Tibial nerve (tissue), 4 donors: ENCODE measurements at regions not wholly inside any gene's neighbourhood (a gene's known extent, or its start where the extent isn't known, plus 50 kb on each side); places are given as distances from the start of the nearest gene placed in this dataset.

Source experiments
- DNase-seq, 2 donors: peaks; one replicate each; pipeline ENCODE4 v3.0.0-alpha.2; 2019; ENCODE audit warnings: low spot score in 2 of 2
- H3K27ac ChIP-seq, 4 donors: fragments of 200-600 bp; sonication (generic) in 3 of 4; one replicate each; pipeline ENCODE4 v1.5.1; 2017 to 2019; ENCODE audit warnings: mild to moderate bottlenecking in 1 of 4
- H3K27me3 ChIP-seq, 2 donors: fragments of 200-600 bp; sonication (generic) in 1 of 2; one replicate each; pipeline versions ENCODE4 v1.5.1 to v1.6.0; 2017 to 2019
- H3K36me3 ChIP-seq, 3 donors: fragments of 200-600 bp; sonication (generic); one replicate each; pipeline ENCODE4 v1.5.1; 2018 to 2019
- H3K4me1 ChIP-seq, 4 donors: fragments of 200-600 bp; sonication (generic) in 3 of 4; one replicate each; pipeline ENCODE4 v1.5.1; 2017 to 2019
- H3K4me3 ChIP-seq, 4 donors: fragments of 200-600 bp; sonication (generic) in 3 of 4; one replicate each; pipeline ENCODE4 v1.5.1; 2017 to 2019; ENCODE audit warnings: mild to moderate bottlenecking in 1 of 4, moderate library complexity in 1 of 4
- H3K9me3 ChIP-seq, 4 donors: fragments of 200-600 bp; sonication (generic) in 3 of 4; one replicate each; pipeline ENCODE4 v1.5.1; 2017 to 2019
- CTCF ChIP-seq, 5 experiments: fragments of 200-600 bp in 3 of 5; fragments of 450-650 bp in 2 of 5; sonication (generic) in 3 of 5; IDR thresholded peaks; one replicate each; pipeline ENCODE4 v1.5.1; 2016 to 2019; ENCODE audit warnings: antibody characterized with exemption in 5 of 5, mild to moderate bottlenecking in 3 of 5, moderate library complexity in 2 of 5
- EP300 ChIP-seq, 2 donors: sonication (generic); formaldehyde crosslinking; IDR thresholded peaks; one replicate each; pipeline ENCODE4 v1.6.1; 2017; ENCODE audit warnings: antibody characterized with exemption in 2 of 2, mild to moderate bottlenecking in 1 of 2
- POLR2A ChIP-seq, 2 donors: fragments of 450-650 bp; IDR thresholded peaks; one replicate each; pipeline ENCODE4 v1.6.1; 2017; ENCODE audit warnings: antibody characterized with exemption in 2 of 2, mild to moderate bottlenecking in 2 of 2, moderate library complexity in 2 of 2
- WGBS, 2 donors: methylation state at CpG; one replicate each; pipeline ENCODE4 v1.1.5; 2018; 5-methylcytosine and 5-hydroxymethylcytosine counted together

GRCh38 chr2:107006836-107007235 lies 120.9 kb upstream of the ST6GAL2 start:
- no peak for DNase-seq
- WGBS, 2 donors: 78 to 81% methylated on average over 2 of the region's 2 CpGs
- TF ChIP-seq CTCF (IDR thresholded peaks at IDR 0.05) (no peak), POLR2A (IDR thresholded peaks at IDR 0.05) (no peak)
- H3K27me3 ChIP-seq: no peaks in the 10 kb centered on the region
- H3K9me3 ChIP-seq: no peaks in the 10 kb centered on the region
- H3K27ac ChIP-seq: no peak overlapping the region
- no peak overlapping the region for H3K4me3 ChIP-seq
- H3K4me1 ChIP-seq: no peaks in the 10 kb centered on the region
- no peaks in the 10 kb centered on the region for H3K36me3 ChIP-seq

GRCh38 chr2:107007927-107008326 lies 122.0 kb upstream of the ST6GAL2 start:
- H3K27ac ChIP-seq: no peak overlapping the region
- WGBS, 2 donors: 63 to 88% methylated on average over 3 of the region's 3 CpGs
- no peak overlapping the region for H3K4me3 ChIP-seq
- H3K36me3 ChIP-seq: no peaks in the 10 kb centered on the region
- no peaks in the 10 kb centered on the region for H3K27me3 ChIP-seq
- no peaks in the 10 kb centered on the region for H3K9me3 ChIP-seq
- TF ChIP-seq CTCF (IDR thresholded peaks at IDR 0.05) (no peak), POLR2A (IDR thresholded peaks at IDR 0.05) (no peak), EP300 (IDR thresholded peaks at IDR 0.05) (no peak)
- H3K4me1 ChIP-seq: no peaks in the 10 kb centered on the region
- no peak for DNase-seq

GRCh38 chr2:107008843-107009242 lies 122.9 kb upstream of the ST6GAL2 start:
- Histone ChIP-seq H3K27ac (no peak overlapping the region), H3K4me1 (no peaks in the 10 kb centered on the region), H3K36me3 (no peaks in the 10 kb centered on the region), H3K9me3 (no peaks in the 10 kb centered on the region), H3K27me3 (no peaks in the 10 kb centered on the region), H3K4me3 (no peak overlapping the region)
- DNase-seq: no peak
- TF ChIP-seq CTCF (IDR thresholded peaks at IDR 0.05): no peak
- TF ChIP-seq POLR2A (IDR thresholded peaks at IDR 0.05): no peak
- no peak for TF ChIP-seq EP300 (IDR thresholded peaks at IDR 0.05)
- 80 to 81% methylated on average over 3 of the region's 3 CpGs for WGBS, 2 donors

- Histone ChIP-seq H3K36me3 (no peaks in the 10 kb centered on the region), H3K4me3 (no peak overlapping the region), H3K4me1 (no peaks in the 10 kb centered on the region), H3K27ac (no peak overlapping the region), H3K9me3 (no peaks in the 10 kb centered on the region), H3K27me3 (no peaks in the 10 kb centered on the region)
- 91 to 93% methylated on average over 3 of the region's 3 CpGs for WGBS, 2 donors
- TF ChIP-seq POLR2A (IDR thresholded peaks at IDR 0.05) (no peak), EP300 (IDR thresholded peaks at IDR 0.05) (no peak), CTCF (IDR thresholded peaks at IDR 0.05) (no peak)
- no peak for DNase-seq
These were observed 123.3 kb upstream of the ST6GAL2 start for GRCh38 chr2:107009275-107009674.

GRCh38 chr2:107012714-107013306 lies 126.8 kb upstream of the ST6GAL2 start:
- no peak overlapping the region for H3K4me3 ChIP-seq
- no peaks in the 10 kb centered on the region for H3K36me3 ChIP-seq
- H3K27ac ChIP-seq: no peak overlapping the region
- TF ChIP-seq POLR2A (IDR thresholded peaks at IDR 0.05): no peak
- no peak for TF ChIP-seq CTCF (IDR thresholded peaks at IDR 0.05)
- no peak for TF ChIP-seq EP300 (IDR thresholded peaks at IDR 0.05)
- 66 to 68% methylated on average over 5 of the region's 5 CpGs for WGBS, 2 donors
- no peaks in the 10 kb centered on the region for H3K27me3 ChIP-seq
- H3K9me3 ChIP-seq: no peaks in the 10 kb centered on the region
- H3K4me1 ChIP-seq: no peaks in the 10 kb centered on the region
- no peak for DNase-seq
